GM12865 (cell line): ENCODE measurements at regions not wholly inside any gene's neighbourhood (a gene's known extent, or its start where the extent isn't known, plus 50 kb on each side); places are given as distances from the start of the nearest gene placed in this dataset.
A peak's percentile ranks its signal among the peaks of the same experiment; 100 is the strongest.
"Not testable (repeated sequence)": the region's sequence is repeated elsewhere in the genome, so short reads cannot be mapped to it uniquely, and the experiment has no call there.

Experiments used
- DNase-seq: peaks from one replicate; pipeline ENCODE4 v3.0.0; 2010; ENCODE audit warnings: low read depth
- H3K4me3 ChIP-seq: 2 replicates; pipeline ENCODE4 v1.5.1; 2011; ENCODE audit warnings: mild to moderate bottlenecking, low read depth, low read length, control low read depth
- CTCF ChIP-seq: IDR thresholded peaks from 2 replicates; pipeline ENCODE4 v1.5.1; 2011; ENCODE audit warnings: low read length, control low read depth, low read depth, inconsistent platforms; ENCODE audit not compliant: insufficient read depth; ENCODE audit errors: missing control alignments

DNA sequence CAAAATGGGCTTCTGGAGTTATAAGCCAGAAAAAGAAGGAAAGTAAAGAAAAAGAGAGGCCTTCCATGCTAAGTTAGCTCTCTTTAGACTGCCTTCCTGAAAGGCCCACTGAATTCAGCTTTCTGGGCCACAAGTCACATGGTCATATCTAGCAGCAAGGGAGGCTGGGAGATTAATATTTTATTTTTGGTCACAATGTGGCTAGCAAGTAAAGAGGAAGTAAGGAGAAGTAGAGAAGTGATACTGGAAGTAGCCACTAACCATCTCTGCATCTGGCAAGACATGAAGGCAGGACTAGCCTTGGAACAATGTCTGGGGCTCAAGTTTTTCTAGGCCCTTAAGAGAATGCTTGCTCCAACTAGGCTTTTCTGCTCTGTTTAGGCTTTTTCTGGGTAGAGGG lies 81.8 kb upstream of the UBE2E1 start:
- TF ChIP-seq CTCF: no peak
- H3K4me3 ChIP-seq: no peak overlapping the region
- DNase-seq: peak; percentile 43

GRCh38 chr3:23726811-23727548 lies 78.8 kb upstream of the UBE2E1 start:
- H3K4me3 ChIP-seq: no peak overlapping the region
- TF ChIP-seq CTCF: no peak
- DNase-seq: peak; percentile 83

DNA sequence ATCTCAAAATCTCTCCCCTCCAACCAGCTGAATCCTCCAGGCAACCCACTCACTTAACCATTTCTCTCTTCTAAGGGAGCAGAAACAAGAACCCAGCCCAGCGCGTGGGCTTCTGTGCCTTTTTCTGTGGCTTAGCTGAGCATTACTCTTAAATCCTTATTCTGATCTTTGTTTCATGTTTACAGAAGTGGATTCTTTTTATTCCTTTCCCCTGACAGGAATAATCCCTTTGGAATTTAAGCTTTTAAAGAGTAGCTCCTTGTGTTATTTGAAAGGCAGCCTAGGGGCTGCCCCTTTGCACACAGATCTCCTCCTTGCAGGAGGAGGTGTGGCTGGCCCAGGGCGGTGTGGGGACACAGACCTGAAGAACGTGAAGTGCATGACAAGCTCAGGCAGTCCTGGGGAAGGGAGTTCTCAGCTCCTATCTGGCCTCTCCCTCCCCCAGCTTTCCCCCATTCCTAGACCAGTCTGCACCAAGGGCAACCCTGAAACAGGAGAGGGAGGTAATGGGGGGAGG lies 77.1 kb upstream of the UBE2E1 start:
- no peak for DNase-seq

DNA sequence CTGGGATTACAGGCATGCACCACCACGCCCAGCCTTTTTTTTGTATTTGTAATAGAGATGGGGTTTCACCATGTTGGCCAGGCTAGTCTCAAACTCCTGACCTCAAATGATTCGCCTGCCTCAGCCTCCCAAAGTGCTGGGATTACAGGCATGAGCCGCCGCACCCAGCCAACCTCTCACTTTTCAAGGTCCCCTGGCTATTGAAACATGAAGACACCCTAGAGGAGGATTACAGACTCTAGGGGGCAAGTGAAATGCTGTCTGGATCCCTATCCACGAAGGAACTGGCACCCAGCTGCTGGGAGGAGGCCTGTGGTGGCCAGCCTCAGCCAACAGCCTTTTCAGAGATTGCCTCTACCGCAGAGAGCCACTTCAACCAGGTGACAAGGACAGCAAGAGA lies 76.4 kb upstream of the UBE2E1 start:
- not testable (repeated sequence) for H3K4me3 ChIP-seq, DNase-seq

More for the DNA sequence above, 77.1 kb upstream of the UBE2E1 start:
- H3K4me3 ChIP-seq: no peak overlapping the region
- TF ChIP-seq CTCF: no peak

DNA sequence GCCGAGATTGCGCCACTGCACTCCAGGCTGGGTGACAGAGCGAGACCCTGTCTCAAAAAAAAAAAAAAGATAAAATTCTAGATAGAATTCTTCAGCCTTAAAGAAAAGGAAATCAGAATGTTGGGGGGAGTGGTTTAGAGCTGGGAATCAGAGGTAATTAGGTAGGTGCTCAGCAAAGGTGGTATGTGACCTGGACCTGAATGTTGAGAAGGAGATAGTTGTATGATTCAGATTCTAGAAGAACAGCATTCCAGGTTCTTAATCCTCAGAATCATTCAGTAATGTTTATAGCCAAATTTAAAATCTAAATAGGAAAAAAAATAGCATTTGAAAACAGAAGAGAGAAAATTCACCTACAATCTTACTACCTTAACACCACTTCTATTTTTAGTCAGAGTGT lies 71.3 kb upstream of the UBE2E1 start:
- TF ChIP-seq CTCF: no peak
- H3K4me3 ChIP-seq: no peak overlapping the region
- no peak for DNase-seq

DNA sequence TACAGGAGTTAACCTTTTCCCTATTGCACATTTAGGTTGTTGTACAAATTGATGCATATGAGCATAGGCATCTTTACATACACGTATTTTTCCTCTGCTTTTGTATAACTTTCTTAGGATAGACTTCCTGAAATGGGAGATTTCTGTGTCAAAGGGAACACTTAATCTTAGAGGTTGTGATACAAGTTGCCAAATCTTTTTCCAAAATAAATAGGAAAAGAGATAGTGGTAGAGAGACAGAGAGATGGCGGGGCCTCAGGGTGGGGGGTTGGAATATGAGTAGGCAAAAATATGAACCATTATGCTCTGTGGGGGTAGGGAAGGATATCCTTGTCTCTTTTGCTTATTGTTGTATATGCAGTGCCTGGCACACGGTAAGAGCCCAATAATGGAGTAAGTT lies 70.7 kb upstream of the UBE2E1 start:
- no peak overlapping the region for H3K4me3 ChIP-seq
- no peak for DNase-seq
- no peak for TF ChIP-seq CTCF

DNA sequence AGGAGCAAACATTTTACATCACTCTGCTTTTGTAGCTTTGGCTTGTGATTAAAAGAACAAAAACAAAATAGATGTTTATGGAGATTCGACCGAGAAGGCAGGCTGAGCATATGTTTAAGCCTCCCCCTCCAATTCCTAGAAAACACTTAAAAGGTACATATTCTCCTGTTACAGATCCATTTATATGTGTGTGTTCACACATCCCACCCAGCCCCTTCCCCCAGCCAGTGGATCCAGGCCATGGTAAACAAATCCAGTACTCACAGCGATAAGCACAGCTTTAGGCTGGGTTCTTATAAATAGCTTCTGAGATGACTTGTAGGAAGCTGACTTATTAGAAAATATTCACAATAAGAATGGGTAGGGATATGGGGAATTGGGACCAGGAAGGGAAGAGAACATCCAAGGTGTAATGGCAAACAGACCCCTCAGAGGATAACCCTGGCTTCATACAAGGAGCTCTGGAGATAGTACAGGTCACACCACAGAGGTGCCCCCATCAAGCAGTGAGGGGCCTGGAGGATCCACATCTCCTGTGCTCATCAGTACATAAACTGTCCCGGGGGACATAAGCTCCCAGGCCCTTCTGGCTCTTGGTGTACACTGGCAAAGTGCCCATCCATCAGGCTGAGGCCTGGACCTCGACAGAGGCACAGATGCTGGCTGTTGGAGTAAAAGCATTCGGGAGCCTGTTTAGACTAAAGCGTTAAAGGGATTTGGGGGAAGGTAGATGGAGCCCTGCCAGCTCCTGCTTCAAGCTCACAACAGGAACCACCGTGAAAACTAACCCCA lies 70.0 kb upstream of the UBE2E1 start:
- no peak overlapping the region for H3K4me3 ChIP-seq
- no peak for DNase-seq
- TF ChIP-seq CTCF: no peak
